Brain microvascular endothelial cell (primary cell): ENCODE measurements at regions not wholly inside any gene's neighbourhood (a gene's known extent, or its start where the extent isn't known, plus 50 kb on each side); places are given as distances from the start of the nearest gene placed in this dataset.
A peak's percentile ranks its signal among the peaks of the same experiment; 100 is the strongest.

Experiments used
- DNase-seq: peaks from one replicate; pipeline ENCODE4 v3.0.0-alpha.2; 2020
- H3K27ac ChIP-seq: fragments of 250-450 bp; sonication (Bioruptor Pico); 2 replicates; pipeline ENCODE4 v1.5.1; 2020; ENCODE audit warnings: mild to moderate bottlenecking, moderate library complexity
- H3K27me3 ChIP-seq: fragments of 250-450 bp; sonication (Bioruptor Pico); replicated peaks from 2 replicates; pipeline ENCODE4 v1.5.1; 2020; ENCODE audit warnings: mild to moderate bottlenecking
- H3K36me3 ChIP-seq: fragments of 250-450 bp; sonication (Bioruptor Pico); replicated peaks from 2 replicates; pipeline ENCODE4 v1.5.1; 2020; ENCODE audit warnings: mild to moderate bottlenecking
- H3K4me3 ChIP-seq: 2 replicates; pipeline ENCODE4 v1.5.1; 2011; ENCODE audit warnings: low read depth, mild to moderate bottlenecking, control low read depth, low read length, moderate library complexity
- CTCF ChIP-seq: IDR thresholded peaks from 2 replicates; pipeline ENCODE4 v1.5.1; 2011; ENCODE audit warnings: low read depth, mild to moderate bottlenecking, moderate library complexity, low read length, control low read depth, inconsistent platforms; ENCODE audit errors: missing control alignments
- in situ Hi-C: cut with HindIII; loops from 2 replicates; pipeline ENCODE4 v1.10.0; 2017; ENCODE audit warnings: low sequenced_read_pairs, low pct_ligation_motif_present

- Histone ChIP-seq H3K4me3 (no peak overlapping the region), H3K27me3 (no peaks in the 10 kb centered on the region), H3K27ac (no peak overlapping the region), H3K36me3 (no peaks in the 10 kb centered on the region)
- peak; percentile 20 for DNase-seq
- in situ Hi-C loops = no loop called here
- TF ChIP-seq CTCF = no peak
Measured at GRCh38 chr12:46908236-46908935, 82.6 kb upstream of the SLC38A4 start.

- TF ChIP-seq CTCF = no peak
- no peaks in the 10 kb centered on the region for H3K27me3 ChIP-seq
- DNase-seq = no peak
- no peak overlapping the region for H3K4me3 ChIP-seq
- H3K27ac ChIP-seq = no peak overlapping the region
- H3K36me3 ChIP-seq = no peaks in the 10 kb centered on the region
- in situ Hi-C loops = no loop called here
Measured at GRCh38 chr12:46908936-46909635, 83.3 kb upstream of the SLC38A4 start.

- DNase-seq = no peak
- in situ Hi-C loops = no loop called here
- no peak overlapping the region for H3K4me3 ChIP-seq
- no peak overlapping the region for H3K27ac ChIP-seq
- H3K36me3 ChIP-seq = no peaks in the 10 kb centered on the region
- no peaks in the 10 kb centered on the region for H3K27me3 ChIP-seq
- TF ChIP-seq CTCF = no peak
Measured at GRCh38 chr12:46910830-46911229, 85.0 kb upstream of the SLC38A4 start.

- no peaks in the 10 kb centered on the region for H3K36me3 ChIP-seq
- no peak for TF ChIP-seq CTCF
- H3K27ac ChIP-seq = no peak overlapping the region
- H3K27me3 ChIP-seq = no peaks in the 10 kb centered on the region
- DNase-seq = no peak
- in situ Hi-C loops = no loop called here
- no peak overlapping the region for H3K4me3 ChIP-seq
Measured at GRCh38 chr12:46914336-46914735, 88.5 kb upstream of the SLC38A4 start.

GRCh38 chr12:46915082-46915481 is 89.3 kb upstream of the SLC38A4 start:
- DNase-seq = peak; percentile 83
- H3K27ac ChIP-seq = peak overlapping the region; percentile 3
- H3K27me3 ChIP-seq = no peaks in the 10 kb centered on the region
- no peak overlapping the region for H3K4me3 ChIP-seq
- H3K36me3 ChIP-seq = no peaks in the 10 kb centered on the region
- in situ Hi-C loops = no loop called here
- TF ChIP-seq CTCF = no peak

GRCh38 chr12:46915836-46916235 is 90.0 kb upstream of the SLC38A4 start:
- no peaks in the 10 kb centered on the region for H3K36me3 ChIP-seq
- no peak for TF ChIP-seq CTCF
- DNase-seq = peak; percentile 32
- no peak overlapping the region for H3K4me3 ChIP-seq
- no peaks in the 10 kb centered on the region for H3K27me3 ChIP-seq
- H3K27ac ChIP-seq = no peak overlapping the region
- in situ Hi-C loops = no loop called here
